K562 (cell line): ENCODE measurements at regions not wholly inside any gene's neighbourhood (a gene's known extent, or its start where the extent isn't known, plus 50 kb on each side); places are given as distances from the start of the nearest gene placed in this dataset.

Experiments
- ATAC-seq: fragments of 200-7000 bp; cut with Tn5 transposase; 3 replicates; pipeline ENCODE4 v1.9.1; 2020; ENCODE audit warnings: moderate library complexity
- BruUV-seq: library from RNA; stranded (reverse); fragments of 400-500 nt; replicated peaks from 2 replicates; lab custom pipeline; 2021; lab: Mats Ljungman, UMichigan
- CTCF ChIA-PET: fragments of 300-600 bp; formaldehyde crosslinking; extraction: SDS; loops from one replicate; lab custom pipeline; 2021; ENCODE audit warnings: low intra/inter-chr PET ratio; lab: Yijun Ruan, JAX
- POLR2A ChIA-PET: fragments of 300-600, 350-650 bp; sonication (Branson Sonifier 250); formaldehyde crosslinking; extraction: SDS; loops from one replicate; lab custom pipeline; 2021; ENCODE audit warnings: antibody characterized with exemption, inconsistent platforms; lab: Yijun Ruan, JAX
- DNase-seq, 4 experiments: peaks; one replicate each; pipeline versions ENCODE4 v3.0.0 to v3.0.0-alpha.2; 2011 to 2018; ENCODE audit warnings: low spot score in 3 of 4, mixed read lengths in 3 of 4; ENCODE audit errors: extremely low read depth in 1 of 4
- FAIRE-seq: peaks from 2 replicates; lab custom pipeline; 2011; peaks lifted over from hg19 to GRCh38; lab: Jason Lieb, UNC
- H2AFZ ChIP-seq: 2 replicates; pipeline ENCODE4 v1.6.0; 2011; ENCODE audit warnings: low read depth, low read length, control low read depth, inconsistent platforms
- H3K27ac ChIP-seq: fragments of 200-600 bp; 3 replicates; pipeline ENCODE4 v1.8.0; 2011; ENCODE audit warnings: low read depth, mild to moderate bottlenecking, control low read depth, inconsistent platforms, low read length, moderate library complexity, mixed read lengths; ENCODE audit errors: extremely low read depth
- H3K27me3 ChIP-seq, 2 experiments: fragments of 300-600 bp in 1 of 2; 2 replicates in 1 of 2; 3 replicates in 1 of 2; pipeline versions ENCODE4 v1.6.0 to v1.8.0; 2011; ENCODE audit warnings: inconsistent platforms in 2 of 2, low read length in 2 of 2, mild to moderate bottlenecking in 1 of 2, mixed read lengths in 1 of 2, moderate library complexity in 1 of 2; ENCODE audit not compliant: control insufficient read depth in 2 of 2, insufficient read depth in 2 of 2
- H3K36me3 ChIP-seq: fragments of 300-600 bp; 3 replicates; pipeline ENCODE4 v1.8.0; 2011; ENCODE audit warnings: mild to moderate bottlenecking, low read length, inconsistent platforms; ENCODE audit not compliant: control insufficient read depth, insufficient read depth
- H3K4me1 ChIP-seq, 2 experiments: fragments of 200-600 bp in 1 of 2; replicated peaks in 1 of 2; 2 replicates in 1 of 2; 3 replicates in 1 of 2; pipeline versions ENCODE4 v1.5.1 to v1.8.0; 2011; ENCODE audit warnings: inconsistent platforms in 2 of 2, low read length in 2 of 2, mild to moderate bottlenecking in 1 of 2, mixed read lengths in 1 of 2, moderate library complexity in 1 of 2; ENCODE audit not compliant: control insufficient read depth in 2 of 2, insufficient read depth in 2 of 2
- H3K4me2 ChIP-seq: 2 replicates; pipeline ENCODE4 v1.6.1; 2011; ENCODE audit warnings: low read length, control low read depth, inconsistent platforms, mixed read lengths; ENCODE audit not compliant: insufficient read depth
- H3K4me3 ChIP-seq: fragments of 200-600 bp; sonication (generic), shearing (Covaris generic); 2 replicates; pipeline ENCODE4 v1.5.1; 2016; ENCODE audit warnings: control low read depth, inconsistent platforms
- H3K79me2 ChIP-seq: fragments of 200-600 bp; 3 replicates; pipeline ENCODE4 v1.8.0; 2011; ENCODE audit warnings: low read length, inconsistent platforms; ENCODE audit not compliant: control insufficient read depth, insufficient read depth
- H3K9ac ChIP-seq, 2 experiments: 2 replicates each; pipeline versions ENCODE4 v1.6.0 to v1.6.1; 2011; ENCODE audit warnings: low read depth in 2 of 2, low read length in 2 of 2, control low read depth in 1 of 2, inconsistent platforms in 1 of 2, mild to moderate bottlenecking in 1 of 2, mixed read lengths in 1 of 2; ENCODE audit not compliant: insufficient read depth in 1 of 2
- H3K9me1 ChIP-seq: one replicate; pipeline ENCODE4 v1.6.0; 2011; ENCODE audit warnings: inconsistent platforms, mild to moderate bottlenecking, low read length, moderate library complexity; ENCODE audit not compliant: control insufficient read depth, insufficient read depth
- H3K9me3 ChIP-seq: replicated peaks from 2 replicates; pipeline ENCODE4 v1.5.1; 2011; ENCODE audit warnings: low read depth, low read length, inconsistent platforms; ENCODE audit not compliant: control insufficient read depth, insufficient read depth
- H4K20me1 ChIP-seq: replicated peaks from 2 replicates; pipeline ENCODE4 v1.6.1; 2011; ENCODE audit warnings: low read length, inconsistent platforms, mixed read lengths; ENCODE audit not compliant: control insufficient read depth, insufficient read depth
- CBX2 ChIP-seq: fragments of 200-600 bp; sonication (generic); IDR thresholded peaks from one replicate; pipeline ENCODE4 v1.6.1; 2012; ENCODE audit warnings: mild to moderate bottlenecking, low read length, inconsistent platforms; ENCODE audit not compliant: insufficient read depth, poor library complexity, severe bottlenecking
- CC2D1A ChIP-seq: fragments of 450-650 bp; IDR thresholded peaks from 2 replicates; pipeline ENCODE4 v1.6.1; 2017; ENCODE audit warnings: mild to moderate bottlenecking
- DPF2 ChIP-seq: fragments of 450-650 bp; IDR thresholded peaks from 2 replicates; pipeline ENCODE4 v1.6.1; 2016
- ETV1 ChIP-seq: fragments of 450-650 bp; conservative IDR thresholded peaks from 2 replicates; pipeline ENCODE4 v1.6.1; 2016; ENCODE audit warnings: missing genetic modification characterization, control low read depth, low read depth, missing compliant biosample characterization
- HLTF ChIP-seq: fragments of 450-650 bp; IDR thresholded peaks from 2 replicates; pipeline ENCODE4 v1.6.1; 2016
- KAT8 ChIP-seq: fragments of 450-650 bp; IDR thresholded peaks from 2 replicates; pipeline ENCODE4 v1.6.1; 2016; ENCODE audit warnings: low read depth, mild to moderate bottlenecking
- PRMT5 ChIP-seq: sonication (generic); formaldehyde crosslinking; IDR thresholded peaks from 2 replicates; pipeline ENCODE4 v1.5.0; 2020; ENCODE audit warnings: missing genetic modification reagents
- RFX1 ChIP-seq: fragments of 450-650 bp; IDR thresholded peaks from 2 replicates; pipeline ENCODE4 v1.6.1; 2016; ENCODE audit warnings: mild to moderate bottlenecking, moderate library complexity
- ZFPM2 ChIP-seq: fragments of 250-450 bp; sonication (Bioruptor Pico); IDR thresholded peaks from 2 replicates; pipeline ENCODE4 v1.5.1; 2022; ENCODE audit warnings: mild to moderate bottlenecking
- ZNF121 ChIP-seq: sonication (generic); formaldehyde crosslinking; conservative IDR thresholded peaks from 2 replicates; pipeline ENCODE4 v1.8.0; 2022; ENCODE audit warnings: missing genetic modification reagents
- WGBS: fragments of 100-300 bp; shearing (Covaris generic); methylation state at CpG from one replicate; pipeline ENCODE4 v1.1.6; 2016; ENCODE audit warnings: low coverage, mixed read lengths; ENCODE audit not compliant: insufficient coverage; ENCODE audit errors: missing lambda C conversion rate; 5-methylcytosine and 5-hydroxymethylcytosine counted together
- in situ Hi-C: fragments of 300-500 bp; cut with MboI; formaldehyde crosslinking; loops from 4 replicates; pipeline ENCODE4 v1.15.0; 2018; ENCODE audit warnings: inconsistent platforms, mixed read lengths
- intact Hi-C: fragments of 100-400 bp; cut with micrococcal nuclease; formaldehyde crosslinking; loops from 2 replicates; pipeline ENCODE4 v1.14.2; 2022
- TF ChIP-seq, protein P1 (sequence below): sonication (generic); formaldehyde crosslinking; IDR thresholded peaks from 2 replicates; pipeline ENCODE4 v1.8.0; 2022; ENCODE audit warnings: missing genetic modification reagents, mild to moderate bottlenecking, borderline replicate concordance
- TF ChIP-seq, protein P2 (sequence below), 2 experiments: fragments of 450-650 bp; conservative IDR thresholded peaks; 2 replicates each; pipeline ENCODE4 v1.6.1; 2017; ENCODE audit warnings: mild to moderate bottlenecking in 2 of 2, moderate library complexity in 2 of 2
- TF ChIP-seq, protein P3 (sequence below): fragments of 250-450 bp; sonication (Bioruptor Pico); IDR thresholded peaks from 2 replicates; pipeline ENCODE4 v1.8.0; 2021; ENCODE audit warnings: moderate library complexity, mild to moderate bottlenecking, inconsistent platforms
- TF ChIP-seq, protein P4 (sequence below): fragments of 250-450 bp; sonication (Bioruptor Pico); IDR thresholded peaks from 2 replicates; pipeline ENCODE4 v1.5.0; 2022; ENCODE audit warnings: mild to moderate bottlenecking

DNA sequence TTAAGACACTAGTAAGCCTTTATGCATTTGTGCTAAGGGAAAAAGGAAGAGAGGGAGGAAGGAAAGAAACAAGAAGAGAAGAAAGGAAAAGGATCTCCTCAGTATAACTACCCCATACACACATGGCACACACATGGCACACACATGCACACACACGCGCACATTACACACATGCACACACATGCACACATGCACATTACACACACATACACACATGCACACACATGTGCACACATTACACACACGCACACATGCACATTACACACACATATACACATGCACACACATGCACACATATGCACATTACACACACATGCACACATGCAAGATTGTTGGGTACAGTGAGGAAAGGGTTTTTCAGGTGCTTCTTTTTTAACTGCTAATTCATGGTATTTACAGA lies 311.2 kb downstream of the SKIDA1 start:
- 58% methylated on average over 3 of the region's 3 CpGs for WGBS
- FAIRE-seq (no peak), ATAC-seq (no peak), DNase-seq (no peak)
- in situ Hi-C loops: no loop called here
- no peak overlapping the region for H3K9ac ChIP-seq
- intact Hi-C loops: no loop called here
- H3K79me2 ChIP-seq: no peaks in the 10 kb centered on the region
- H3K27me3 ChIP-seq: no peaks in the 10 kb centered on the region
- TF ChIP-seq ZNF121 (no peak), ZFPM2 (CRISPR knock-in tag) (no peak), KAT8 (no peak), DPF2 (no peak), RFX1 (no peak), HLTF (no peak), CBX2 (no peak), ETV1 (tag) (no peak), CC2D1A (no peak), PRMT5 (CRISPR knock-in tag) (no peak)
- TF ChIP-seq, protein P1, sequence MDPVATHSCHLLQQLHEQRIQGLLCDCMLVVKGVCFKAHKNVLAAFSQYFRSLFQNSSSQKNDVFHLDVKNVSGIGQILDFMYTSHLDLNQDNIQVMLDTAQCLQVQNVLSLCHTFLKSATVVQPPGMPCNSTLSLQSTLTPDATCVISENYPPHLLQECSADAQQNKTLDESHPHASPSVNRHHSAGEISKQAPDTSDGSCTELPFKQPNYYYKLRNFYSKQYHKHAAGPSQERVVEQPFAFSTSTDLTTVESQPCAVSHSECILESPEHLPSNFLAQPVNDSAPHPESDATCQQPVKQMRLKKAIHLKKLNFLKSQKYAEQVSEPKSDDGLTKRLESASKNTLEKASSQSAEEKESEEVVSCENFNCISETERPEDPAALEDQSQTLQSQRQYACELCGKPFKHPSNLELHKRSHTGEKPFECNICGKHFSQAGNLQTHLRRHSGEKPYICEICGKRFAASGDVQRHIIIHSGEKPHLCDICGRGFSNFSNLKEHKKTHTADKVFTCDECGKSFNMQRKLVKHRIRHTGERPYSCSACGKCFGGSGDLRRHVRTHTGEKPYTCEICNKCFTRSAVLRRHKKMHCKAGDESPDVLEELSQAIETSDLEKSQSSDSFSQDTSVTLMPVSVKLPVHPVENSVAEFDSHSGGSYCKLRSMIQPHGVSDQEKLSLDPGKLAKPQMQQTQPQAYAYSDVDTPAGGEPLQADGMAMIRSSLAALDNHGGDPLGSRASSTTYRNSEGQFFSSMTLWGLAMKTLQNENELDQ (CRISPR knock-in tag): no peak
- TF ChIP-seq, protein P2, sequence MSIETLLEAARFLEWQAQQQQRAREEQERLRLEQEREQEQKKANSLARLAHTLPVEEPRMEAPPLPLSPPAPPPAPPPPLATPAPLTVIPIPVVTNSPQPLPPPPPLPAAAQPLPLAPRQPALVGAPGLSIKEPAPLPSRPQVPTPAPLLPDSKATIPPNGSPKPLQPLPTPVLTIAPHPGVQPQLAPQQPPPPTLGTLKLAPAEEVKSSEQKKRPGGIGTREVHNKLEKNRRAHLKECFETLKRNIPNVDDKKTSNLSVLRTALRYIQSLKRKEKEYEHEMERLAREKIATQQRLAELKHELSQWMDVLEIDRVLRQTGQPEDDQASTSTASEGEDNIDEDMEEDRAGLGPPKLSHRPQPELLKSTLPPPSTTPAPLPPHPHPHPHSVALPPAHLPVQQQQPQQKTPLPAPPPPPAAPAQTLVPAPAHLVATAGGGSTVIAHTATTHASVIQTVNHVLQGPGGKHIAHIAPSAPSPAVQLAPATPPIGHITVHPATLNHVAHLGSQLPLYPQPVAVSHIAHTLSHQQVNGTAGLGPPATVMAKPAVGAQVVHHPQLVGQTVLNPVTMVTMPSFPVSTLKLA (conservative IDR thresholded peaks at IDR 0.05): no peak
- TF ChIP-seq, protein P3, sequence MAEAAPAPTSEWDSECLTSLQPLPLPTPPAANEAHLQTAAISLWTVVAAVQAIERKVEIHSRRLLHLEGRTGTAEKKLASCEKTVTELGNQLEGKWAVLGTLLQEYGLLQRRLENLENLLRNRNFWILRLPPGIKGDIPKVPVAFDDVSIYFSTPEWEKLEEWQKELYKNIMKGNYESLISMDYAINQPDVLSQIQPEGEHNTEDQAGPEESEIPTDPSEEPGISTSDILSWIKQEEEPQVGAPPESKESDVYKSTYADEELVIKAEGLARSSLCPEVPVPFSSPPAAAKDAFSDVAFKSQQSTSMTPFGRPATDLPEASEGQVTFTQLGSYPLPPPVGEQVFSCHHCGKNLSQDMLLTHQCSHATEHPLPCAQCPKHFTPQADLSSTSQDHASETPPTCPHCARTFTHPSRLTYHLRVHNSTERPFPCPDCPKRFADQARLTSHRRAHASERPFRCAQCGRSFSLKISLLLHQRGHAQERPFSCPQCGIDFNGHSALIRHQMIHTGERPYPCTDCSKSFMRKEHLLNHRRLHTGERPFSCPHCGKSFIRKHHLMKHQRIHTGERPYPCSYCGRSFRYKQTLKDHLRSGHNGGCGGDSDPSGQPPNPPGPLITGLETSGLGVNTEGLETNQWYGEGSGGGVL: no peak
- TF ChIP-seq, protein P4, sequence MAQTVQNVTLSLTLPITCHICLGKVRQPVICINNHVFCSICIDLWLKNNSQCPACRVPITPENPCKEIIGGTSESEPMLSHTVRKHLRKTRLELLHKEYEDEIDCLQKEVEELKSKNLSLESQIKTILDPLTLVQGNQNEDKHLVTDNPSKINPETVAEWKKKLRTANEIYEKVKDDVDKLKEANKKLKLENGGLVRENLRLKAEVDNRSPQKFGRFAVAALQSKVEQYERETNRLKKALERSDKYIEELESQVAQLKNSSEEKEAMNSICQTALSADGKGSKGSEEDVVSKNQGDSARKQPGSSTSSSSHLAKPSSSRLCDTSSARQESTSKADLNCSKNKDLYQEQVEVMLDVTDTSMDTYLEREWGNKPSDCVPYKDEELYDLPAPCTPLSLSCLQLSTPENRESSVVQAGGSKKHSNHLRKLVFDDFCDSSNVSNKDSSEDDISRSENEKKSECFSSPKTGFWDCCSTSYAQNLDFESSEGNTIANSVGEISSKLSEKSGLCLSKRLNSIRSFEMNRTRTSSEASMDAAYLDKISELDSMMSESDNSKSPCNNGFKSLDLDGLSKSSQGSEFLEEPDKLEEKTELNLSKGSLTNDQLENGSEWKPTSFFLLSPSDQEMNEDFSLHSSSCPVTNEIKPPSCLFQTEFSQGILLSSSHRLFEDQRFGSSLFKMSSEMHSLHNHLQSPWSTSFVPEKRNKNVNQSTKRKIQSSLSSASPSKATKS (CRISPR knock-in tag): no peak
- H3K4me1 ChIP-seq: peaks cover 0 to 24% of the 10 kb centered on the region in 2 experiments; a peak in 3 of 5 replicates
- H3K9me3 ChIP-seq: no peaks in the 10 kb centered on the region
- H3K27ac ChIP-seq: no peak overlapping the region
- ChIA-PET CTCF (no interaction called here), POLR2A (no interaction called here)
- H4K20me1 ChIP-seq: no peaks in the 10 kb centered on the region
- H3K4me3 ChIP-seq: no peak overlapping the region
- no peaks in the 10 kb centered on the region for H3K9me1 ChIP-seq
- no peak overlapping the region for H3K4me2 ChIP-seq
- BruUV-seq: no TSS peak
- H2AFZ ChIP-seq: no peak overlapping the region
- H3K36me3 ChIP-seq: no peaks in the 10 kb centered on the region
